GM06990 (cell line): ENCODE measurements at regions not wholly inside any gene's neighbourhood (a gene's known extent, or its start where the extent isn't known, plus 50 kb on each side); places are given as distances from the start of the nearest gene placed in this dataset.

Source experiments
- DNase-seq: peaks from one replicate; pipeline ENCODE4 v3.0.0-alpha.2; 2011; ENCODE audit not compliant: insufficient read length; ENCODE audit errors: extremely low read depth
- H3K27me3 ChIP-seq: replicated peaks from 2 replicates; pipeline ENCODE4 v1.6.0; 2011; ENCODE audit warnings: low read length; ENCODE audit not compliant: control insufficient read depth, insufficient read depth
- H3K36me3 ChIP-seq: 2 replicates; pipeline ENCODE4 v1.5.1; 2011; ENCODE audit warnings: low read length; ENCODE audit not compliant: control insufficient read depth, insufficient read depth
- H3K4me3 ChIP-seq: replicated peaks from 2 replicates; pipeline ENCODE4 v1.5.1; 2011; ENCODE audit warnings: low read depth, mild to moderate bottlenecking, control low read depth, low read length
- TF ChIP-seq, protein P1 (sequence below): IDR thresholded peaks from 2 replicates; pipeline ENCODE4 v1.5.1; 2011; ENCODE audit warnings: low read length, control low read depth, mild to moderate bottlenecking, inconsistent platforms; ENCODE audit not compliant: insufficient read depth, poor library complexity, severe bottlenecking

DNA sequence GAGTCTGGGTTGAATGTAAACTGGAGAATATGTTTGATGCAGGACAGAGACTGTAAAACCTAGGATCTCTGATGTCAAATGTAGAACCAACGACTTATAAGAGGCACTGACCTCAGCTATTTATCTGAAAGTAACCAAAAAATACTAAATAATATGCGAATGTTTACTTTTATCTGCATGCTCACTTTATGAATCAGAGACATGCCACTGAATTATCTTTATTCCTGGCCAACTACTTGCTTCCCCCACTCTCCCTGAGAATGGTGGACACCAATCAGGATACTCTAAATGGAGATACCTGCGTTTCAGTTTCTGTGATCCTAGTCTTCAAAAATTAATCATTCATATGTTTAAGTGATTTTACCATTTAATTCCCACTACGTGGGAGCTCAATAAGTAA lies 1038.4 kb upstream of the PABPC4L start:
- H3K4me3 ChIP-seq = no peak overlapping the region
- no peaks in the 10 kb centered on the region for H3K36me3 ChIP-seq
- DNase-seq = no peak
- TF ChIP-seq, protein P1, sequence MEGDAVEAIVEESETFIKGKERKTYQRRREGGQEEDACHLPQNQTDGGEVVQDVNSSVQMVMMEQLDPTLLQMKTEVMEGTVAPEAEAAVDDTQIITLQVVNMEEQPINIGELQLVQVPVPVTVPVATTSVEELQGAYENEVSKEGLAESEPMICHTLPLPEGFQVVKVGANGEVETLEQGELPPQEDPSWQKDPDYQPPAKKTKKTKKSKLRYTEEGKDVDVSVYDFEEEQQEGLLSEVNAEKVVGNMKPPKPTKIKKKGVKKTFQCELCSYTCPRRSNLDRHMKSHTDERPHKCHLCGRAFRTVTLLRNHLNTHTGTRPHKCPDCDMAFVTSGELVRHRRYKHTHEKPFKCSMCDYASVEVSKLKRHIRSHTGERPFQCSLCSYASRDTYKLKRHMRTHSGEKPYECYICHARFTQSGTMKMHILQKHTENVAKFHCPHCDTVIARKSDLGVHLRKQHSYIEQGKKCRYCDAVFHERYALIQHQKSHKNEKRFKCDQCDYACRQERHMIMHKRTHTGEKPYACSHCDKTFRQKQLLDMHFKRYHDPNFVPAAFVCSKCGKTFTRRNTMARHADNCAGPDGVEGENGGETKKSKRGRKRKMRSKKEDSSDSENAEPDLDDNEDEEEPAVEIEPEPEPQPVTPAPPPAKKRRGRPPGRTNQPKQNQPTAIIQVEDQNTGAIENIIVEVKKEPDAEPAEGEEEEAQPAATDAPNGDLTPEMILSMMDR = no peak
- H3K27me3 ChIP-seq = no peaks in the 10 kb centered on the region

DNA sequence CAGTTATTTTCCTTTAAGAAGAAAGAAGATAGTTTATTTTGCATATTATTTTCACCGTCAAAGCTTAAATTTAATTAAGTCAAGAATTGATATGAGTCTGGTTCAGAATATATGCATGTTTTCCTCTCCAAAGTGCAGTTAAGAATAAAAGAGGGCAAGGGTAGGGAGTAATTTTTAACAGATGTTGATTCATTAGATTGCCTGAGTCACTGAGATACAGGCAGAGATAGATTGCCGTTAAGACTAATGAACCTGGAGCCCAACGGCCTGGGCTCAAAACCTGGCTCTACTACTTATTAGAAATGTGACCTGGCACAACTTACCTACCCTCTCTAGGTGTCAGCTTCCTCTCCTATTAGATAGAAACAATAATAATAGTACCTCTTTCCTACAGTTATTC lies 1037.4 kb upstream of the PABPC4L start:
- no peak overlapping the region for H3K4me3 ChIP-seq
- no peaks in the 10 kb centered on the region for H3K36me3 ChIP-seq
- TF ChIP-seq, protein P1 = no peak
- no peak for DNase-seq
- no peaks in the 10 kb centered on the region for H3K27me3 ChIP-seq

DNA sequence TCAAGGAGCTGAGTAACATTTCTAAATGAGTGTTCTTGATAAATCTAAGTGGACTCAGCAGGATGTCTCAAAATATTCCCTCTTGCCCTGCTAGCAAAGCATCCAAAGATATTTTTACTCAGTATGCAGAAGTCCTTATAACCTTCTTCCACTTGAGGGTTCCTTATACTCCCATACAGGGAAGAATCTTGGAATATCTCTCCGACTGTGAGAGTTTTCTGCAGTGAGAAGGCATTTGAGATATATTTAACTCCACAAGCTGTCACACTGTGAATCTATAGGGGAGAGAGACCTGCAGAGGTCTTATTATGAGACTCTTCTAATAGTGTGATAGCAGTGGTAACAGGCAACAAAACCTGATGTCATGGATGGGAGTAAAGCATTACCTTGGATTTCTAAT lies 1034.5 kb upstream of the PABPC4L start:
- no peaks in the 10 kb centered on the region for H3K27me3 ChIP-seq
- TF ChIP-seq, protein P1 = no peak

DNA sequence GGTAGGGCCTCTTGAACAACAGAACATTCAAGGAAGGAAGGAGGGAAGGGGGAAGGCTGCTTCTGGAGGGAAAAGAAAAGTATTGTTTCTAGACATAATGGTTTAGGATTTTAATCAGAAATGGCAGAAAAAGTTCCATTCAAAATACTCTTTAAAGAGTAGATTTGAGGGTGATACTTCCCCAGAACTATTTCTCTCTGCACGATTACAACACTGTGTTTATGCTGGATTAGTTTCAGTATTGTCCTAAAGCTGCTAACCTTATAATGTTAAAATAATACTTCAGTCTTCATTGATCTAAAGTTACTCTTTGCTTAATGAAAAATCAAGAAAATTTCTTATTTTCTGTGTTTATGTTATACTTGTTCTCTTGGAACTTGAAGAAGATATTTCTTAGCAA lies 1026.3 kb upstream of the PABPC4L start:
- Histone ChIP-seq H3K4me3 (no peak overlapping the region), H3K27me3 (no peaks in the 10 kb centered on the region), H3K36me3 (no peaks in the 10 kb centered on the region)
- TF ChIP-seq, protein P1 = no peak
- no peak for DNase-seq

More for the DNA sequence above, 1034.5 kb upstream of the PABPC4L start:
- H3K4me3 ChIP-seq = no peak overlapping the region
- DNase-seq = no peak
- no peaks in the 10 kb centered on the region for H3K36me3 ChIP-seq

DNA sequence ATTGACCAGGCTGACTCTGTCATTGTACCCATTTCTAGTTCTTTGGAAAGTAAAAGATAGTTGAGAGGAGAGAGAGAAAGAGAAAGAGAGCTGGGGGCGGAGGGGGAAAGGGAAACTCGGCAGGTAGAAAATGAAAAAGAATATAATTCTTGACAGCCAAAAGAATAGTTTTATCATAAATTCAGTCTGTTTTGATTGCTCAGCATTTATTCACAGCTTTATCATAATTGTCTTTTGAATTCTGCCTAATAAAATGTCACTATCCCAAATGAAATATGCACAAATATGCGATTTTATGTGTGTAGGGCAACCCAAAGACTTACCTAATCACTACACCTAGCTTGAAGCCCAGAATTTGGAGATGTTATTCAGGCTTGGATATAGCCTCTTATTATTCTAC lies 1024.0 kb upstream of the PABPC4L start:
- Histone ChIP-seq H3K36me3 (no peaks in the 10 kb centered on the region), H3K27me3 (no peaks in the 10 kb centered on the region), H3K4me3 (no peak overlapping the region)
- no peak for DNase-seq
- TF ChIP-seq, protein P1 = no peak

DNA sequence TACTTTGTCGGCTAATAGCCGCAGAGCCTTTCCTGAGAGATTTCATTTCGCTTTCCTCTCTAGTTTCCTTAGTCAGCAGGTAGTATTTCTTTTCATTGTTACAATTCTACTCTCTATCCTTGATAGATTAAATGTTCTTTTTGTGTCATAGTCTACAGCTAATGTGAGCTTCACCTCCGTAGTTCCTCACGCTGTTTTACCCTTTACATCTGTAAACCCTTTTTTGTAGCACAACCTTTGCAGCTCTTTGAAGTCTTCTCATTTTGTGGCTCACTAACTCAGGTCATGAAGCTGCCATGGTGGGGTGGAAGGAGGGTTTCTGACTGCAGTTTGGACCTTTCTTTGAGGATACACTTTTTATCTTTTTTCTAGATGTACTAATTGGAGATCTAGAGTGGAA lies 1008.8 kb upstream of the PABPC4L start:
- no peak overlapping the region for H3K4me3 ChIP-seq
- no peak for DNase-seq
- no peaks in the 10 kb centered on the region for H3K27me3 ChIP-seq
- H3K36me3 ChIP-seq = no peaks in the 10 kb centered on the region
- TF ChIP-seq, protein P1 = no peak
